ENCODE measurements at regions not wholly inside any gene's neighbourhood (a gene's known extent, or its start where the extent isn't known, plus 50 kb on each side); places are given as distances from the start of the nearest gene placed in this dataset.
"Not testable (repeated sequence)": the region's sequence is repeated elsewhere in the genome, so short reads cannot be mapped to it uniquely, and the experiment has no call there.

DNA sequence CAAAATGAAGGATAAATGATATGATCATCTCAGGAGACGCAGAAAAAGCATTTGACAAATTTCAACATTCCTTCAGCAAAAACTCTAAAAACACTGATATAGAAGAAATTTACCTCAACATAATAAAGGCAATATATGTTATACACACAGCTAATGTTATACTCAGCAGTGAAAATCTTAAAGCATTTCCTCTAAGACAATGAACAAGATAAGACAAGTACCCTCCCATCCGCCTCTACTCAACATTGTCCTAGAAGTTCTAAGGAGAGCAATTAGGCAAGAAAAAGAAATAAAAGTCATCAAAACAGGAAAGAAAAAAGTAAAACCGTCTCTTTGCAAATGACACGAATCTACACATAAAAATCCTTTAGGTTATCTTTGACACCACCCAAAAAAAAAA is 1432.8 kb downstream of the CDH11 start:
- H3K27me3 Mint-ChIP-seq, result no peaks in the 10 kb centered on the region
- H3K4me1 Mint-ChIP-seq (ENCODE audit: low read depth), result no peaks in the 10 kb centered on the region
- intact Hi-C loops (cut with micrococcal nuclease), result no loop called here
- no peaks in the 10 kb centered on the region for H3K36me3 Mint-ChIP-seq (ENCODE audit: low read depth)
- H3K9me3 Mint-ChIP-seq, result peaks cover 14% of the 10 kb centered on the region
- no peak overlapping the region for H3K27ac Mint-ChIP-seq
- no peak overlapping the region for H3K4me3 Mint-ChIP-seq

DNA sequence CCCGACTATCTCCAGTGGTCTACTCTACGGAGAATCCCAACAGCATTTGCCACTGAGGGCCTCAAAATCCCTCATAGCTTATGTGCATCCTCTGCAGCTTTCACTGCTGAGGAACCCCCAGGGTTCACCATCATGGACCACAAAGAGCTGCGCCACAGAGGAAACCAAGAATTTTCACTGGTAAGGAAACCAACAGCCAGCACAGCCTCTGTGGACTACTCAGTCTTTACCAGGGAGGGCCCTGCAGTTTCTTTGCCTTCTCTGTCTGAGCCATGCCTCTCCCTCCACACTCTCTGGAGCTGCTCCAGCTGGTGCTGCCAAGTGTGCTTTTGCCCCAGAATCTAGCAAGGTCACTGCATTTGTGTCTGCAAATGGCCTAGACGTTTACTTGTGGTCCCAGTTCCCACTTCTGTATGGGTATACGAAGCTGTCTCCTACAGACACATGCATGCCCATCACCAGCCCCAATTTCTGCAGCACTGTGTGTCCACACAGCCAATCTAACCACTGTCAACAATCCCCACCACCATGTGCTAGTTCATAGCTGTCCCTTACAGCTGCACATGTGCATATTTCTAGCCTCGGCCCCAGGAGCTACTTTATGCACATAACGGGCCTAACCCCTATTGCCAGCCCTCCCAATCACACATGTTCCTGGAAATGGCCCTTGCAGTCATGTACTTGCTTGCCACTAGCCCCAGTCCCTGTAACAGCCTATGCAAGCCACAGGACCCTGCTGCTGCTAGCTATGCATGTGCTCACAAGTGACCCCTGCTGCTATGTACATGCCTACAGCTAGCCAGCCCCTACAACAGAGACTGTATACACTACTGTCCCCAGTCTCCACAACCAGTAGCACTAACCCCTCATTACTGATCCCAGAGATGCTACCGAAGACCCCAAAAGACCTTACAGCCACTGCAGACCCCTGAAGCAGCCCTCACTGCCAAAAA is 1437.4 kb downstream of the CDH11 start:
- H3K27ac Mint-ChIP-seq, result no peak overlapping the region
- H3K36me3 Mint-ChIP-seq (ENCODE audit: low read depth), result no peaks in the 10 kb centered on the region
- no peaks in the 10 kb centered on the region for H3K27me3 Mint-ChIP-seq
- H3K4me3 Mint-ChIP-seq, result no peak overlapping the region
- H3K4me1 Mint-ChIP-seq (ENCODE audit: low read depth), result no peaks in the 10 kb centered on the region
- H3K9me3 Mint-ChIP-seq, result peaks cover 18% of the 10 kb centered on the region
- intact Hi-C loops (cut with micrococcal nuclease), result no loop called here

DNA sequence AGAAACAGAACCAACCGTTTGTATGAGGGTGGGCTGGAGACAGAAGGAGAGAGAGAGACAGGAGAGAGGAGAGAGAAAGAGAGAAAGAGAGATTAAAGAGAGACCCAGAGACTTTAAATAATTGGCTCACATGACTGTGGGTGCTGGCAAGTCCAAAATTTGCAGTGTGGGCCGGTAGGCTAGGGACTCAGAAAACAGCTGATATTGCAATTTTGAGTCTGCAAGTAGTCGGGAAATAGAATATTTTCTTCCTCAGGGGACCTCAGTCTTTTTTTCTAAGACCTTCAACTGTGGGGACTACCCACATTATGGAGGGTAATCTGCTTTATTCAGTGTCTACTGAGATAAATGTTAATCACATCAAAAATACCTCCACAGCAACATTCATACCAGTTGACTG is 1439.0 kb downstream of the CDH11 start:
- H3K27ac Mint-ChIP-seq, result no peak overlapping the region
- no peaks in the 10 kb centered on the region for H3K27me3 Mint-ChIP-seq
- peaks cover 18% of the 10 kb centered on the region for H3K9me3 Mint-ChIP-seq
- no peaks in the 10 kb centered on the region for H3K36me3 Mint-ChIP-seq (ENCODE audit: low read depth)
- no peak overlapping the region for H3K4me3 Mint-ChIP-seq
- no peaks in the 10 kb centered on the region for H3K4me1 Mint-ChIP-seq (ENCODE audit: low read depth)
- intact Hi-C loops (cut with micrococcal nuclease), result no loop called here

GRCh38 chr16:63672493-63672892 is 1449.4 kb downstream of the CDH11 start:
- Mint-ChIP-seq H3K36me3 (ENCODE audit: low read depth) (no peaks in the 10 kb centered on the region), H3K4me3 (no peak overlapping the region), H3K27me3 (no peaks in the 10 kb centered on the region), H3K4me1 (ENCODE audit: low read depth) (no peaks in the 10 kb centered on the region), H3K27ac (no peak overlapping the region), H3K9me3 (peaks cover 9% of the 10 kb centered on the region)
- intact Hi-C loops (cut with micrococcal nuclease), result no loop called here

DNA sequence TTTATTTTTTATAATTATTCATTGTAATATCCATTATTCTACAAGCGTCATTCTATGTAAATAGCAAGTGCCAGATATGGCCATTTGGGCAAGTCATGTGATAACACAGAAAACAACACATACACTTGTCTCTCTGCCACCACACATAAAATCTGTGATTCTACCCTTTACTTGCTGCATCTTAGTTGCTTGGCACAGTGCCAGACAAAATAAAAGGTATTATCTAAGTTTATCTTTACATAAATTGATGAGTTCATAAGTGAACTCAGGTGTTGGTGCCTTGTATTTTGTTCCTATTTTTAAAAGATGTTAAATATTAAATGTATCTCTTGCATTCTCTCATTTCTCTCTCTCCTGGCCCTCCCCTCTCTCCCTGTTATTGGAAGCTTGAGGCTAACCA is 1458.7 kb downstream of the CDH11 start:
- intact Hi-C loops (cut with micrococcal nuclease), result no loop called here
- no peak overlapping the region for H3K4me3 Mint-ChIP-seq
- no peaks in the 10 kb centered on the region for H3K4me1 Mint-ChIP-seq (ENCODE audit: low read depth)
- H3K36me3 Mint-ChIP-seq (ENCODE audit: low read depth), result no peaks in the 10 kb centered on the region
- H3K9me3 Mint-ChIP-seq, result no peaks in the 10 kb centered on the region
- H3K27me3 Mint-ChIP-seq, result no peaks in the 10 kb centered on the region
- H3K27ac Mint-ChIP-seq, result no peak overlapping the region

- Mint-ChIP-seq H3K27me3 (no peaks in the 10 kb centered on the region), H3K4me3 (no peak overlapping the region), H3K9me3 (no peaks in the 10 kb centered on the region), H3K27ac (no peak overlapping the region), H3K4me1 (ENCODE audit: low read depth) (no peaks in the 10 kb centered on the region), H3K36me3 (ENCODE audit: low read depth) (no peaks in the 10 kb centered on the region)
- intact Hi-C loops (cut with micrococcal nuclease), result no loop called here
These were observed 1466.0 kb downstream of the CDH11 start for GRCh38 chr16:63655846-63656245.

DNA sequence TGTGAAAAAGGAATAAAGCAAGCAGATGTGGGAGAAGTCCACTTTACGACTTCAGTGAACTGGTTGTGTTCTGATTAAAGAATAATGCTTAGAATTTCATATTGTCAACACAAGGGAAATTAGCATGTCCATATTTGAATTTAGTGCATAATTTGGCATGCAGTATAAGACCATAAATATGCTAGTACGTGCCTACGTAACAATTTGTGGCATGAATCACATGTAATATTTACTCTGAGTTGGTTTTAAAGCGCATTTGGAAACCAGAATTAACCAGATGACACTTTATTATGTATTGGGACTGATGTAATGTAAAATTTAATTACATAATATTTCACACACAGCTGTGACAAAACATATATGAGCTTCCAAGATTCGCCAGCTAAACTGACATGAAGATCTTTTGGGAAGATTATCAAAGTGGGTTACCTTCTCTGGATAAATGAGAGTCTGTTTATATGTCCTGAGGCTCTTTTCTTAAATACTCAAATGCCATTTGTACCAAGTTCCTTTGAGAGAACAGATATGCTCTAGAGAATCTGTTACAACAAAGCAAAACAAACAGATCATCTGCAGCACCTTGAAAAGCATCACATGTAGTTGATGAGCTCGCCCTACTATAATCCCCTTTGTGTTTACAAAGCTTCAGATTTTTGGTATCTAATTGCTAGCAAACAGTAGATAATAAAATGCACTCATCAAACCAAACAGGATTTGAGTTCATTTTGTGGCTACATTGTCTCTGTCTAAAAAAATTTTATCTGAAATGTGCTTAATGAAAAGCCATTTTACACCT is 1468.6 kb downstream of the CDH11 start:
- no peaks in the 10 kb centered on the region for H3K9me3 Mint-ChIP-seq
- H3K36me3 Mint-ChIP-seq (ENCODE audit: low read depth), result no peaks in the 10 kb centered on the region
- no peaks in the 10 kb centered on the region for H3K4me1 Mint-ChIP-seq (ENCODE audit: low read depth)
- H3K27me3 Mint-ChIP-seq, result no peaks in the 10 kb centered on the region
- intact Hi-C loops (cut with micrococcal nuclease), result no loop called here
- no peak overlapping the region for H3K4me3 Mint-ChIP-seq
- H3K27ac Mint-ChIP-seq, result no peak overlapping the region

- no peaks in the 10 kb centered on the region for H3K4me1 Mint-ChIP-seq (ENCODE audit: low read depth)
- no peaks in the 10 kb centered on the region for H3K27me3 Mint-ChIP-seq
- no peak overlapping the region for H3K27ac Mint-ChIP-seq
- H3K4me3 Mint-ChIP-seq, result no peak overlapping the region
- intact Hi-C loops (cut with micrococcal nuclease), result no loop called here
- H3K36me3 Mint-ChIP-seq (ENCODE audit: low read depth), result no peaks in the 10 kb centered on the region
- no peaks in the 10 kb centered on the region for H3K9me3 Mint-ChIP-seq
These were observed 1469.8 kb downstream of the CDH11 start for GRCh38 chr16:63652091-63652490.

DNA sequence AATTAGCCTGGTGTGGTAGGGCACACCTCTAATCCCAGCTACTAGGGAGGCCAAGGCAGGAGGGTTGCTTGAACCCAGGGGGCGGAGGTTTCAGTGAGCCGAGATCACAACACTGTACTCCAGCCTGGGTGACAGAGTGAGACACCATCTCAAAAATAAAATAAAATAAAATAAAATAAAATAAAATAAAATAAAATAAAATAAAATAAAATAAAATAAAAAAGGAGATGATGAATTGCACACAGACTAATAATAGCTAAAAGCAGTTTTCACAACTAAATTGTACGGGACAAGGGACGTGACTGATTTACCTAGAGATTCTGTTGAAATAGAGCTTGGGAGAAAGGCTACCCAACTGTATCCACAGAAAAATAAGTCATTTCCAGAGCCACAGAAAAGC is 1471.3 kb downstream of the CDH11 start:
- Mint-ChIP-seq H3K27me3 (no peaks in the 10 kb centered on the region), H3K9me3 (no peaks in the 10 kb centered on the region), H3K27ac (no peak overlapping the region), H3K36me3 (ENCODE audit: low read depth) (no peaks in the 10 kb centered on the region), H3K4me3 (no peak overlapping the region), H3K4me1 (ENCODE audit: low read depth) (no peaks in the 10 kb centered on the region)
- intact Hi-C loops (cut with micrococcal nuclease), result no loop called here

GRCh38 chr16:63633706-63634445 is 1488.0 kb downstream of the CDH11 start:
- H3K4me1 Mint-ChIP-seq (ENCODE audit: low read depth); H3K4me3 Mint-ChIP-seq; H3K27ac Mint-ChIP-seq; intact Hi-C loops (cut with micrococcal nuclease); H3K9me3 Mint-ChIP-seq; H3K36me3 Mint-ChIP-seq (ENCODE audit: low read depth); H3K27me3 Mint-ChIP-seq: not testable (repeated sequence)

GRCh38 chr16:63629272-63629671 is 1492.6 kb downstream of the CDH11 start:
- Mint-ChIP-seq H3K9me3 (no peaks in the 10 kb centered on the region), H3K4me3 (no peak overlapping the region), H3K27ac (no peak overlapping the region), H3K27me3 (no peaks in the 10 kb centered on the region), H3K36me3 (ENCODE audit: low read depth) (no peaks in the 10 kb centered on the region), H3K4me1 (ENCODE audit: low read depth) (no peaks in the 10 kb centered on the region)
- intact Hi-C loops (cut with micrococcal nuclease), result no loop called here

DNA sequence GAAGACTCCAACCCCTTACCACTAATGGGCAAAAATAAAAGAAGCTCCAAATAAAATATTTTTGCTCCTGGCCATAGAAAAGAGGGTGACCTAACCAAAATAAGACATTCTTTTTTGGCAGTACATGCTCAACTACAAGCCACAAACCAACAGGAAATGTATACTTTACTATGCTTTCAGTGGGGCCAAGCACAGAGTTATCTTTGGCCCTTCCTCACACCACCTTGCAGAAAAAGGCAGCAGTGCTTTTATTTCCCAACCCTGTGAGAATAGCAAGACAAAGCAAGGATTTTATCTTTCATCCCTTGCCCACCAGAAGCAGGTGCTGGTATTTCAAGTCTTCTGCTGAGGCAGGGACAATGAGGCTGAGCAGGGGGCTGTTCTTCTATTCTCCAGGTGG is 1493.1 kb downstream of the CDH11 start:
- intact Hi-C loops (cut with micrococcal nuclease), result no loop called here
- Mint-ChIP-seq H3K36me3 (ENCODE audit: low read depth) (no peaks in the 10 kb centered on the region), H3K27me3 (no peaks in the 10 kb centered on the region), H3K9me3 (no peaks in the 10 kb centered on the region), H3K27ac (no peak overlapping the region), H3K4me3 (no peak overlapping the region), H3K4me1 (ENCODE audit: low read depth) (no peaks in the 10 kb centered on the region)

DNA sequence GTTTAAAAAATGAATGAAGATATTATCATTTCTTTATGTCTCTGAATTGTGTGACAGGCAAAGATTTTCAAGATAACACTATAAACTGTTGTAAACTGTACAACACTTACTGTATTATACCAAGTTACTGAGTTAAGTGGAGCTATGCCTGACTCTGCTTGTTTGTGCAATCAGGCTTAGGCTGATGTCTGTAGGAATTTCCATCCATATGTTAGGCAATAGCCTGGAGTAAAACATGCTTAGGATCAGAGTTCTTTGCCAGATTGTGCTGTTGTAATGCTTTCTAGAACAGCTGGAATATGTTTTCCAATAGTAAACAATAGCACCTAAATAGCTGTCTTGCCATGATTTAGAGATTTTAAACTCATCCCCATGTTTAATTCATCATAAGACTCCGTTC is 1496.7 kb downstream of the CDH11 start:
- H3K36me3 Mint-ChIP-seq (ENCODE audit: low read depth), result no peaks in the 10 kb centered on the region
- no peaks in the 10 kb centered on the region for H3K27me3 Mint-ChIP-seq
- no peaks in the 10 kb centered on the region for H3K9me3 Mint-ChIP-seq
- H3K4me3 Mint-ChIP-seq, result no peak overlapping the region
- no peak overlapping the region for H3K27ac Mint-ChIP-seq
- intact Hi-C loops (cut with micrococcal nuclease), result no loop called here
- no peaks in the 10 kb centered on the region for H3K4me1 Mint-ChIP-seq (ENCODE audit: low read depth)

DNA sequence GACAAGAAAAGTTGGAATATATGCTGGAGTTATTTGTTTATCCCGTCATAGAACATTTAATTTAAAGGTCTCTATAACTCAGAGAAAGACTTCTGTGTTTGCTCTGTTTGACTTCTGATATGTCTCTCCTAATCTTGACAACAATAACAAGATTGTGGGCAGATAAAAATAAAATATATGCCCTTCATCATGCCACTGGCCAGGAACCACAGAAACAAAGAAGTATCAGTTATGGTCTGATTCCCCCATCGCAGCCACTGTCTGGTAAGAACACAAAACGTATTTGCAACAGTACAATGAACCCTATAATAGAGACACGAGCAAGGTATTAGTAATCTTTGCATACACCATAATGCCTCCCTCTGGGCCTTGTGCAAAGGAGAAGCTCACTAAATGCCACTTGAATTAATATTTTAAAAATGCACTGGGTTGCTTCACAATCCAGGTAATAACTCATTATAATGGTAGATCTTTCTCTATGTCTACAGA is 1498.3 kb downstream of the CDH11 start:
- H3K27me3 Mint-ChIP-seq, result no peaks in the 10 kb centered on the region
- intact Hi-C loops (cut with micrococcal nuclease), result no loop called here
- H3K4me3 Mint-ChIP-seq, result no peak overlapping the region

More for the DNA sequence above, 1498.3 kb downstream of the CDH11 start:
- Mint-ChIP-seq H3K36me3 (ENCODE audit: low read depth) (no peaks in the 10 kb centered on the region), H3K4me1 (ENCODE audit: low read depth) (no peaks in the 10 kb centered on the region), H3K27ac (no peak overlapping the region), H3K9me3 (no peaks in the 10 kb centered on the region)
